Coronary artery (tissue), 2 donors: ENCODE measurements at regions not wholly inside any gene's neighbourhood (a gene's known extent, or its start where the extent isn't known, plus 50 kb on each side); places are given as distances from the start of the nearest gene placed in this dataset.

Source experiments
- DNase-seq: peaks from one replicate; pipeline ENCODE4 v3.0.0-alpha.2; 2017; ENCODE audit warnings: low spot score
- H3K27ac ChIP-seq, 2 donors: fragments of 200-600 bp; sonication (generic); one replicate each; pipeline ENCODE4 v1.5.1; 2016 to 2019
- H3K4me3 ChIP-seq: fragments of 200-600 bp; sonication (generic); 2 replicates; pipeline ENCODE4 v1.5.1; 2016; ENCODE audit warnings: mild to moderate bottlenecking, moderate library complexity
- CTCF ChIP-seq: fragments of 200-600 bp; sonication (generic); IDR thresholded peaks from one replicate; pipeline ENCODE4 v1.5.1; 2019; ENCODE audit warnings: antibody characterized with exemption

- no peak for DNase-seq
- Histone ChIP-seq H3K27ac (no peak overlapping the region), H3K4me3 (no peak overlapping the region)
- TF ChIP-seq CTCF = no peak
These were observed 52.3 kb upstream of the URI1 start for GRCh38 chr19:29889702-29890101.

GRCh38 chr19:29890392-29890791, 51.6 kb upstream of the URI1 start:
- DNase-seq = no peak
- TF ChIP-seq CTCF = no peak
- Histone ChIP-seq H3K4me3 (no peak overlapping the region), H3K27ac (no peak overlapping the region)
